ENCODE measurements at regions not wholly inside any gene's neighbourhood (a gene's known extent, or its start where the extent isn't known, plus 50 kb on each side); places are given as distances from the start of the nearest gene placed in this dataset.
A peak's percentile ranks its signal among the peaks of the same experiment; 100 is the strongest.

GRCh38 chr2:238963161-238963970, 115.5 kb downstream of the TWIST2 start:
- no peak overlapping the region for H3K4me3 ChIP-seq (ENCODE audit: low read depth, low read length)
- POLR2A ChIA-PET, result no interaction called here
- DNase-seq (ENCODE audit: low read depth, low spot score), result peak; percentile 33
- no peak for TF ChIP-seq CTCF (IDR thresholded peaks at IDR 0.05; ENCODE audit: insufficient read depth, low read length, missing control alignments)
- CTCF ChIA-PET, result interaction anchor here (1.2 to 2.4 kb wide), 2 partner anchors 11 to 18 kb away, joined by 3 to 13 read pairs; no protein-coding TSS in a partner anchor

- no peak for DNase-seq (ENCODE audit: low read depth, low spot score)
- POLR2A ChIA-PET, result no interaction called here
- CTCF ChIA-PET, result interaction anchor here (2.4 kb wide), 1 partner anchor 11 kb away, joined by 13 read pairs; no protein-coding TSS in a partner anchor
- H3K4me3 ChIP-seq (ENCODE audit: low read depth, low read length), result no peak overlapping the region
- TF ChIP-seq CTCF (IDR thresholded peaks at IDR 0.05; ENCODE audit: insufficient read depth, low read length, missing control alignments), result no peak
These were observed 116.1 kb downstream of the TWIST2 start for GRCh38 chr2:238963971-238964328.

- H3K4me3 ChIP-seq (ENCODE audit: low read depth, low read length), result no peak overlapping the region
- CTCF ChIA-PET, result interaction anchor here (2.4 kb wide), 1 partner anchor 10 kb away, joined by 13 read pairs; no protein-coding TSS in a partner anchor
- DNase-seq (ENCODE audit: low read depth, low spot score), result no peak
- no peak for TF ChIP-seq CTCF (IDR thresholded peaks at IDR 0.05; ENCODE audit: insufficient read depth, low read length, missing control alignments)
- POLR2A ChIA-PET, result no interaction called here
These were observed 116.7 kb downstream of the TWIST2 start for GRCh38 chr2:238964544-238965067.

GRCh38 chr2:238965371-238966071, 117.6 kb downstream of the TWIST2 start:
- ChIA-PET CTCF (no interaction called here), POLR2A (no interaction called here)
- DNase-seq (ENCODE audit: low read depth, low spot score), result no peak
- TF ChIP-seq CTCF (IDR thresholded peaks at IDR 0.05; ENCODE audit: insufficient read depth, low read length, missing control alignments), result no peak
- no peak overlapping the region for H3K4me3 ChIP-seq (ENCODE audit: low read depth, low read length)

- no peak for DNase-seq (ENCODE audit: low read depth, low spot score)
- no peak overlapping the region for H3K4me3 ChIP-seq (ENCODE audit: low read depth, low read length)
- CTCF ChIA-PET, result no interaction called here
- POLR2A ChIA-PET, result no interaction called here
- TF ChIP-seq CTCF (IDR thresholded peaks at IDR 0.05; ENCODE audit: insufficient read depth, low read length, missing control alignments), result no peak
These were observed 118.4 kb downstream of the TWIST2 start for GRCh38 chr2:238966072-238966937.

Data from AG04449 (cell line).